HG02852 (cell line): ENCODE measurements at regions not wholly inside any gene's neighbourhood (a gene's known extent, or its start where the extent isn't known, plus 50 kb on each side); places are given as distances from the start of the nearest gene placed in this dataset.

ENCODE experiments used
- ATAC-seq: cut with Tn5 transposase; IDR thresholded peaks from one replicate; pipeline ENCODE4 v1.9.1; 2021; ENCODE audit warnings: mild to moderate bottlenecking, moderate library complexity; ENCODE audit not compliant: unreplicated experiment

DNA sequence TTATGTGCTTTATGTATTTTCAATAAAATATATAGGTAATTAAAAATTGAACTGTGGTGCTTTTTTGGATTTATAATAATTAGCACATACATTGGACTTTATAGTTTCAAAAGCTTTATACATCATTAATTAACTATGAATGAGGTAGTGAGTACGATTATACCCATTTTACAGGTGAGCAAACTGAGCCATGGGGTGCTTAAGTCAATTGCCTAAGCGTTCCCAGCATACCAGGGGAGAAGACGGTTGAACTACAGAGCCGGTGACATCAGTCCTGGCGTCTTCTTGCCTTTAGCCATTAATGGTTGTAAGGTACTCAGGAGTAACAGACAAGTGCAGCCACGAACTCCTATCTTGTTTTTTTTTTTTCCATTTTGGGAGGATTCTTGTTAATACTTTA lies 172.8 kb downstream of the GATA3 start:
- ATAC-seq, result no peak

- no peak for ATAC-seq
These were observed 174.7 kb downstream of the GATA3 start for GRCh38 chr10:8229153-8229552.

- no peak for ATAC-seq
These were observed 176.4 kb downstream of the GATA3 start for GRCh38 chr10:8230902-8231301.

- ATAC-seq, result no peak
These were observed 178.6 kb downstream of the GATA3 start for GRCh38 chr10:8233049-8233448.

DNA sequence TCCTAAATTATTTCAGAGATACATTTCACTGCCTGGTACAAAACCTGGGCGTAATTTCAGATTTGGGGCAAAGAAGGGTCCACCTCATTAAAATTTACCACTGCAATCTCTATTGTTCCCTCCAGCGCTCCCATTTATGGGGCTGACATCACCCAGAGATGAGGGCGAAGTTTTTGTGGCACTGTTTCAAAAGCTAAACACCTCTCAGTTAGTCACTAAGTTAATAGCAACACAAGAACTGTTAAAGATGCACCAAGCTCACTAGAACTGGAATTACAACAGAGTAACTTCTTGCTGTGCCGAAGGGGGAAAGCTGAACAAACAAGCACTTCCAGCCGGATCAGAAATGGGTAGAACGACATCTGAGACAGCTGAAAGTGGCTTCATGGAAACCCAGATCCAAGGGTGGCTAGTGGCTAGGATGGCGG lies 179.4 kb downstream of the GATA3 start:
- no peak for ATAC-seq

- no peak for ATAC-seq
These were observed 181.0 kb downstream of the GATA3 start for GRCh38 chr10:8235253-8236027.

- ATAC-seq, result no peak
These were observed 184.5 kb downstream of the GATA3 start for GRCh38 chr10:8238986-8239385.

DNA sequence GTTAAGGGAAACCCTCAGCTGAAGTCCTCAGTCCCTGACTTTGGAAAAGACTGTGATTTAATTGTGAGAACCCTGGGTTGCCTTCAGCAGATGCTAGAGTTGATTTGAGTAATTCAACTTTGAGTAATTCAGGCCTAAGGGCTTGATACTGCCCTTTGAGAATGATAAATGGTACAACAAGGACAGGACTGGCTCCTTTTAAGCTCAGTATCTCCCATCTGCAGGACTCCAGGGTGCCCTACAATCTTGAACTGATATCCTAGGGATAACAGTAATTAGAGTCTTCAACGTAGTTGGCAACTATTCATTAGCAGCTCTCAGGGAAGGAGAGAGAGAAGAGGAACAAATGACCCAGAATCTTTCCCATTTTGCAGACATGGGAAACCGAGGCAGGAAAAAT lies 186.4 kb downstream of the GATA3 start:
- ATAC-seq, result no peak

DNA sequence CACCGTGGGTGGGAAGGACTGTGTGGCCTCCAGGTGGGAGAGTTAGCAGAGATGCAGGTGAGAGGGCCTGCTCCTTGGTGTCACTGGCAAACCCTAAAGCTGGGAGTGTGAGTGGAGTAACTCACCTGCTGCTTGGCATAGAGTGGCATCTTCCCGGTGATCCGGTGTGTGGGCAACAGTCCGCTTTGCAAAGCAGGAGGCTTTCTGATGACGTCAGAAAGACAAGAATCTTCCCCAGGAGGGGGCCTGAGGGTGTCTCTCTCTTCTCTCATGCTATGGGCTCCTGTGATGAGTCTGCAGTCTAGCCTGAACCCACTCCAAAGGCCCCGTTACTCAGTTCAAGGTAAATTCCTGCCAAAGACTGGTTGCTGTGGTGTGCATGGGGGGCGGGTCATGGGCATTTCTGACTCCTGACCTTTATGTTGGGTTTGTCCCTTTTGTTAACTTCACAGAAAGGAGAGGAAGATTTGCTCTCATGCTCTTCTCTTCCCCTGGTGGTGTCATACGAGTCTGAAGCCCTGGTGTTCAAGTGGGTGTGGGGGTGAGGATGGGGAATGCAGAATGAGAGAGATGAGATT lies 187.9 kb downstream of the GATA3 start:
- ATAC-seq, result no peak

GRCh38 chr10:8245131-8245813 lies 190.8 kb downstream of the GATA3 start:
- ATAC-seq, result no peak

DNA sequence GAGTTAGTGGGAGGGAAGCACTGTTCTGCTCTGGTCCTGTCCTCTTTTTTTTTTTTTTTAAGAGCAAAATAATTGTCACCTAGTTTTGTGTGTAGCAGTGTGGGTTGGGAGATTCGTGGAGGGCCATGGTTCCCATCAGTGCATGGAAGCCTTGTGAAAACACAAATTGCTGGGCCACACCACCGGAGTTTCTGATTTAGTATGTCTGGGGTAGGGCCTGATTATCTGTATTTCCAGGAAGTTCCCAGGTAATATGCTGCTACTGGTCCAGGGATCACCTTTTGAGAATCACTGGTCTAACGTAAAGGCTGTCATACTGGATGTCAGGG lies 191.3 kb downstream of the GATA3 start:
- ATAC-seq, result no peak

- no peak for ATAC-seq
These were observed 192.1 kb downstream of the GATA3 start for GRCh38 chr10:8246548-8246947.

- ATAC-seq, result no peak
These were observed 192.7 kb downstream of the GATA3 start for GRCh38 chr10:8247191-8247590.

GRCh38 chr10:8248868-8249267 lies 194.4 kb downstream of the GATA3 start:
- no peak for ATAC-seq

DNA sequence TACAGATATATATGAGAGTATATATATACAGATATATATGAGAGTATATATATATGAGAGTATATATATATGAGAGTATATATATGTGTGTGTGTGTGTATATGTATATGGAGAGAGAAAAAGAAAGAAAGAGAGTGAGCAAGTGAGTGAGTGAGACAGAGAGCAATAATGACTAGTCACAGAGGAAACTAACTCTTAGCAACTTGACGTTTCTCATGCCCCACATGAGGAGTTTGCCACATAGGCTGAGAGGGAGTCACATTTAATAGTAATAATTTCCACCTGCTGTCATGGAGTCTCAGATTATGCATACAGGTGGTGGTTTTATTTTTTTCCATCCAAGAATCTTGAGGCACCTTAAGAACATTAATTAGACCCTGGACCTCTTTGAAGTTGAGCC lies 199.9 kb downstream of the GATA3 start:
- ATAC-seq, result no peak

DNA sequence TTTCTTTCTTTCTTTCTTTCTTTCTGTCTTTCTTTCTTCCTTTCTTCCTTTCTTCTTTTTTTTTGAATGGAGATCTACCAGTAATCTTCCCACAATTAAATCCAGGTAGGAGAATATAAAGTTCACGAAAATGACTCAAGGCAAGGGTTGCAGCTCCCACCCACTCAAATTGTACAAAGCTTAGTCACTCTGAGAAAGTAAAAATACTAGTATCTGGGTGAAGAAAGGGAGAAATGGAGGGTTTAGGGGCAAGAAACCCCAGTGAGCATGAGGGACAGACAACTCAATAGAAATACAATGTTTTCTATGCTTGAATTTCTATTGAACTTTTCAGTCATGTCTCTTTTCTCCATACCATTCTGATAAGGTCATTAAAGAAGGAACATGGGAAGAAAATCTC lies 200.8 kb downstream of the GATA3 start:
- no peak for ATAC-seq

- ATAC-seq, result no peak
These were observed 206.2 kb downstream of the GATA3 start for GRCh38 chr10:8260645-8261044.

DNA sequence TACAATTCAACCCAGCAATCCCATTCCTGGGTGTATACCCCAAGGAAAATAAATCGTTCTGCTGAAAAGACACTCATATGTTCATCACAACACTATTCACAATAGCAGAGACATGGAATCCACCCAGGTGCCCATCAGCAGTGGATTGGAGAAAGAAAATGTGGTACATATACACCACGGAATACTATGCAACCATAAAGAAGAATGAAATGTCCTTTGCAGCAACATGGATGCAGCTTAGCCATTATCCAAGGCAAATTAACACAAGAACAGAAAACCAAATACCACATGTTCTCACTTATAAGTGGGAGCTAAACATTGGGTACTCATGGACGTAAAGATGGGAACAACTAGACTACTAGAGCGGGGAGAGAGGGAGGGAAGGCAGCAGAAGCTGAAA lies 207.8 kb downstream of the GATA3 start:
- no peak for ATAC-seq

GRCh38 chr10:8269976-8270375 lies 215.5 kb downstream of the GATA3 start:
- no peak for ATAC-seq

- no peak for ATAC-seq
These were observed 218.4 kb downstream of the GATA3 start for GRCh38 chr10:8272794-8273425.

DNA sequence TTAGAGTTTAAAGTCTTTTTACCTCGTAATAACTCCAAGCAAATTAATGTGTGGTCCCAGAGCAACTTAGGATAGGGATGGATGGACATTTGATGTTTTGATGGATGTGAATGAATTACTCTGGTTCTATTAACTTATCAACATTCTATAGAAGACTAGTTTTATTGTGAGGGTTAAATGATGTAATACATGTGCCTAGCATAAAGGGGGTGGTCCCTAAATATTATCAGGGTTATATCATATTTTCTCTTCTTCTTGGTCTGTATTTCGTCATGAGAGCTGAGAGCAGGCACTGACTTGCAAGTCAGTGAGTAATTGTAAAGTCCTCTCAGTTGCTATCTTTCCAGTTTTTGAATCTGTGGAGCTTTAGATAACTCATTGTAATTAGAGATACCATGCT lies 219.3 kb downstream of the GATA3 start:
- ATAC-seq, result no peak

DNA sequence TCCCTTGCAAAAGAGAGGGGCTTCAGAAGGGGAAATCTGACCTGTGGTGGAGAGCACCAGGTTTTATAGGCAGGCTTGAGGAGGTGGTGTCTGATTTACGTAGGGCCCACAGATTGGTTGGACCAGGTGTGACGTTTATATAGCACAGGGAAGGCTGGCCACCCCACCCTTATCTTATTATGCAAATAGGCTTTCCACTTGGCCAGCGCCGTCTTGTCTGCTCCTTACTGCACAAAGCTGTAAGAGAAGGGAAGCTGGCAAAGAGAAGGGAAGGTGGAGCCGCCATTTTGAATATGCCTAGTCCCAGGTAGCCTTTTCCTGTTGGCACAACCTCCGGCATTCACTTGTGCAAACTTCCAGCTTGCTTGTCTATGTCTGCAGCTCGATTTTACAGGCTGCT lies 221.4 kb downstream of the GATA3 start:
- no peak for ATAC-seq
